ENCODE measurements at regions not wholly inside any gene's neighbourhood (a gene's known extent, or its start where the extent isn't known, plus 50 kb on each side); places are given as distances from the start of the nearest gene placed in this dataset.

GRCh38 chrX:139429913-139430312, 100.6 kb upstream of the F9 start:
- no peak for TF ChIP-seq POLR2A (IDR thresholded peaks at IDR 0.05)
- TF ChIP-seq, protein P1, sequence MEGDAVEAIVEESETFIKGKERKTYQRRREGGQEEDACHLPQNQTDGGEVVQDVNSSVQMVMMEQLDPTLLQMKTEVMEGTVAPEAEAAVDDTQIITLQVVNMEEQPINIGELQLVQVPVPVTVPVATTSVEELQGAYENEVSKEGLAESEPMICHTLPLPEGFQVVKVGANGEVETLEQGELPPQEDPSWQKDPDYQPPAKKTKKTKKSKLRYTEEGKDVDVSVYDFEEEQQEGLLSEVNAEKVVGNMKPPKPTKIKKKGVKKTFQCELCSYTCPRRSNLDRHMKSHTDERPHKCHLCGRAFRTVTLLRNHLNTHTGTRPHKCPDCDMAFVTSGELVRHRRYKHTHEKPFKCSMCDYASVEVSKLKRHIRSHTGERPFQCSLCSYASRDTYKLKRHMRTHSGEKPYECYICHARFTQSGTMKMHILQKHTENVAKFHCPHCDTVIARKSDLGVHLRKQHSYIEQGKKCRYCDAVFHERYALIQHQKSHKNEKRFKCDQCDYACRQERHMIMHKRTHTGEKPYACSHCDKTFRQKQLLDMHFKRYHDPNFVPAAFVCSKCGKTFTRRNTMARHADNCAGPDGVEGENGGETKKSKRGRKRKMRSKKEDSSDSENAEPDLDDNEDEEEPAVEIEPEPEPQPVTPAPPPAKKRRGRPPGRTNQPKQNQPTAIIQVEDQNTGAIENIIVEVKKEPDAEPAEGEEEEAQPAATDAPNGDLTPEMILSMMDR (IDR thresholded peaks at IDR 0.05), result no peak

All from esophagus squamous epithelium (tissue), 4 donors.